ENCODE measurements at regions not wholly inside any gene's neighbourhood (a gene's known extent, or its start where the extent isn't known, plus 50 kb on each side); places are given as distances from the start of the nearest gene placed in this dataset.

DNA sequence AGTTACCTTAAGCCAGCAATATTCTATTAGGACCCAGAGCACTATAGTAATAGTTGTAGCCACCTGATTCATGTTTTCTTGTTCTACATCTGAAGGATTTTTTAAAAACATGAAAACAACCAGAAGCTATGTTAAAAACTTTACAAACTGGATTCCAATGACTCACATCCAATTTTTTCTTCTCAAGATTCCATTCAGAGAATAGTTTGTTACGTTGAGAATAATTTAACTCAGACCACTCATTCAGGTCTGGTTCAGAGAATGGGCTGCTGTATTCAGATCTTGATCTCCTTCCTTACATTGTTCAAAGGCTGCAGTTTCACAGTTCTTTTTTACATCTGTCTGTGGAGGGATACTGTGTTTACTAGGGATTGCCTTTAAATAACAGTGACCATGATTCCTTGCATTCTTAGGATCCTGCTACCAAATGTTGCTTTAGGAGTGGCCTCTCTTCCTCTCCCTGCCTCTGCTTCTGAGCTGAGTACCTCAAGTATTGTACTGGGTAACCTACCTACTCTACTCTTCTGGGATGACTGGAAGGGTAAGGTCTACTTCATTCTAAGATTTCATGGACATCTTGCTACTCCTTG lies 448.0 kb upstream of the FBXO33 start:
- H3K27ac ChIP-seq (ENCODE audit: low read depth in 1 of 2, low read length in 2 of 2), result no peak overlapping the region
- TF ChIP-seq, protein P1, sequence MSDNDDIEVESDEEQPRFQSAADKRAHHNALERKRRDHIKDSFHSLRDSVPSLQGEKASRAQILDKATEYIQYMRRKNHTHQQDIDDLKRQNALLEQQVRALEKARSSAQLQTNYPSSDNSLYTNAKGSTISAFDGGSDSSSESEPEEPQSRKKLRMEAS (IDR thresholded peaks at IDR 0.05), result no peak
- TF ChIP-seq NR2F2 (IDR thresholded peaks at IDR 0.05) (no peak), YY1 (IDR thresholded peaks at IDR 0.05) (no peak)
- TF ChIP-seq, protein P2, sequence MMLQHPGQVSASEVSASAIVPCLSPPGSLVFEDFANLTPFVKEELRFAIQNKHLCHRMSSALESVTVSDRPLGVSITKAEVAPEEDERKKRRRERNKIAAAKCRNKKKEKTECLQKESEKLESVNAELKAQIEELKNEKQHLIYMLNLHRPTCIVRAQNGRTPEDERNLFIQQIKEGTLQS (IDR thresholded peaks at IDR 0.05), result no peak
- no peaks in the 10 kb centered on the region for H3K36me3 ChIP-seq (ENCODE audit: control insufficient read depth in 4 of 4, insufficient read depth in 3 of 4, low read depth in 1 of 4, low read length in 3 of 4)
- DNase-seq (ENCODE audit: low spot score), result no peak
- 81% methylated on average over 1 of the region's 1 CpG for WGBS
- H3K9me3 ChIP-seq (ENCODE audit: control insufficient read depth in 4 of 4, low read length in 3 of 4), result no peaks in the 10 kb centered on the region
- no peaks in the 10 kb centered on the region for H3K27me3 ChIP-seq (ENCODE audit: control insufficient read depth in 4 of 4, insufficient read depth in 4 of 4, low read length in 3 of 4)
- H3K4me1 ChIP-seq (ENCODE audit: control insufficient read depth in 4 of 4, insufficient read depth in 4 of 4, low read length in 3 of 4), result no peaks in the 10 kb centered on the region
- no peak overlapping the region for H3K4me3 ChIP-seq (ENCODE audit: low read depth in 1 of 3, low read length in 3 of 3)
- no peak overlapping the region for H3K9ac ChIP-seq (ENCODE audit: low read depth in 1 of 2, low read length in 2 of 2)

DNA sequence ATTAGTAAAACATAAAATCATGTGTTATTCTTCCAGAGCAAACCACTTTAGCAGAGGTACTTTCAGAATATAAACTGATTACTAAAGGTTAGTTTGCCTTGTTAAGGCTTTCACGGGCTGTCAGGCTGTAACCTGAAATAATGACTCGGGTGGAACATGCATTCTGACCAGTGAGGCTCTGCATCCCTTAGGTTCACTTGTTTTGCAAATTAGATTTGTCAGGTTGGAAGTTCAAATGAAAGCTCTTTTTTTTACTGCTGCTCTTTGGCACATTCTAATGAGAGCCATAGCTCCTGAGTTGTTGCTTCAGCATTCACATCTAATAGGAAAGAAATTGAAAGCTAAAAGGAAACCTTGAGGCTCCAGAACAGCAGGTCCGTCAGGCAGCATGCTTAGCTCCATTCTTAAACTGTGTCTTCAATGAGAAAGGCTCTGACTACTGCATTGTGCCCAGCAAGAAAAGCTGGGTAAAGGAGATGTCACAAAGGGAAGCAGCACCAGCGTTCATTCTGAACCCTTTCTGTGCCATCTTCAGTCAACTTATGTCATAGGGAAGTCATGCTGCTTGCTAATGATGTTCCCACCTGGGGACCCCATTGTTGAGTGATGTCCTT lies 445.5 kb upstream of the FBXO33 start:
- H3K9ac ChIP-seq (ENCODE audit: low read depth in 1 of 2, low read length in 2 of 2), result no peak overlapping the region
- no peaks in the 10 kb centered on the region for H3K9me3 ChIP-seq (ENCODE audit: control insufficient read depth in 4 of 4, low read length in 3 of 4)
- H3K4me3 ChIP-seq (ENCODE audit: low read depth in 1 of 3, low read length in 3 of 3), result no peak overlapping the region
- WGBS, result 82% methylated on average over 4 of the region's 4 CpGs
- TF ChIP-seq HNF4G (IDR thresholded peaks at IDR 0.05), result no peak
- TF ChIP-seq, protein P3, sequence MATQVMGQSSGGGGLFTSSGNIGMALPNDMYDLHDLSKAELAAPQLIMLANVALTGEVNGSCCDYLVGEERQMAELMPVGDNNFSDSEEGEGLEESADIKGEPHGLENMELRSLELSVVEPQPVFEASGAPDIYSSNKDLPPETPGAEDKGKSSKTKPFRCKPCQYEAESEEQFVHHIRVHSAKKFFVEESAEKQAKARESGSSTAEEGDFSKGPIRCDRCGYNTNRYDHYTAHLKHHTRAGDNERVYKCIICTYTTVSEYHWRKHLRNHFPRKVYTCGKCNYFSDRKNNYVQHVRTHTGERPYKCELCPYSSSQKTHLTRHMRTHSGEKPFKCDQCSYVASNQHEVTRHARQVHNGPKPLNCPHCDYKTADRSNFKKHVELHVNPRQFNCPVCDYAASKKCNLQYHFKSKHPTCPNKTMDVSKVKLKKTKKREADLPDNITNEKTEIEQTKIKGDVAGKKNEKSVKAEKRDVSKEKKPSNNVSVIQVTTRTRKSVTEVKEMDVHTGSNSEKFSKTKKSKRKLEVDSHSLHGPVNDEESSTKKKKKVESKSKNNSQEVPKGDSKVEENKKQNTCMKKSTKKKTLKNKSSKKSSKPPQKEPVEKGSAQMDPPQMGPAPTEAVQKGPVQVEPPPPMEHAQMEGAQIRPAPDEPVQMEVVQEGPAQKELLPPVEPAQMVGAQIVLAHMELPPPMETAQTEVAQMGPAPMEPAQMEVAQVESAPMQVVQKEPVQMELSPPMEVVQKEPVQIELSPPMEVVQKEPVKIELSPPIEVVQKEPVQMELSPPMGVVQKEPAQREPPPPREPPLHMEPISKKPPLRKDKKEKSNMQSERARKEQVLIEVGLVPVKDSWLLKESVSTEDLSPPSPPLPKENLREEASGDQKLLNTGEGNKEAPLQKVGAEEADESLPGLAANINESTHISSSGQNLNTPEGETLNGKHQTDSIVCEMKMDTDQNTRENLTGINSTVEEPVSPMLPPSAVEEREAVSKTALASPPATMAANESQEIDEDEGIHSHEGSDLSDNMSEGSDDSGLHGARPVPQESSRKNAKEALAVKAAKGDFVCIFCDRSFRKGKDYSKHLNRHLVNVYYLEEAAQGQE (IDR thresholded peaks at IDR 0.05), result no peak
- H3K4me1 ChIP-seq (ENCODE audit: control insufficient read depth in 4 of 4, insufficient read depth in 4 of 4, low read length in 3 of 4), result no peaks in the 10 kb centered on the region
- H3K27me3 ChIP-seq (ENCODE audit: control insufficient read depth in 4 of 4, insufficient read depth in 4 of 4, low read length in 3 of 4), result no peaks in the 10 kb centered on the region
- no peaks in the 10 kb centered on the region for H3K36me3 ChIP-seq (ENCODE audit: control insufficient read depth in 4 of 4, insufficient read depth in 3 of 4, low read depth in 1 of 4, low read length in 3 of 4)
- no peak for DNase-seq (ENCODE audit: low spot score)
- no peak overlapping the region for H3K27ac ChIP-seq (ENCODE audit: low read depth in 1 of 2, low read length in 2 of 2)

DNA sequence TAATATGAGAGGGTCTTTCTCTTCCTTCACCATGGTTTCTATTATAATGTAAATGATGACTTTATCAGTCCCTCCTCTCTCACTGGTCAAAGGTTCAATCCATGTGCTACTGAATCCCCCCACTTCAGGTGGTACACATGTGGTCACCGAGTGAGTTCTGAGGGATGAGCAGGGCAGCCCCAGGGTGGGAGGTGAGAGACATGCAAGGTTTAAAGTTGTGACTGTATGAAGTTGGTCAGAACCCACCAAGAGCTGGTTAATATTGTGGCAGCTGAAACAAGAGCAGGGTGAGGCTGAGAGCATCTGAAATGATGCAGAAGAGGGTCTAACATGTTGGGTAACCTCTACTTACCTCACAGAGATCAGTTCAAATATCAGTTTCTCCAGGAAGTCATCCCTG lies 444.7 kb upstream of the FBXO33 start:
- Histone ChIP-seq H3K36me3 (ENCODE audit: control insufficient read depth in 4 of 4, insufficient read depth in 3 of 4, low read depth in 1 of 4, low read length in 3 of 4) (no peaks in the 10 kb centered on the region), H3K9ac (ENCODE audit: low read depth in 1 of 2, low read length in 2 of 2) (no peak overlapping the region), H3K4me1 (ENCODE audit: control insufficient read depth in 4 of 4, insufficient read depth in 4 of 4, low read length in 3 of 4) (no peaks in the 10 kb centered on the region), H3K27me3 (ENCODE audit: control insufficient read depth in 4 of 4, insufficient read depth in 4 of 4, low read length in 3 of 4) (no peaks in the 10 kb centered on the region), H3K4me3 (ENCODE audit: low read depth in 1 of 3, low read length in 3 of 3) (no peak overlapping the region), H3K9me3 (ENCODE audit: control insufficient read depth in 4 of 4, low read length in 3 of 4) (no peaks in the 10 kb centered on the region), H3K27ac (ENCODE audit: low read depth in 1 of 2, low read length in 2 of 2) (no peak overlapping the region)
- 82% methylated on average over 1 of the region's 1 CpG for whole genome bisulfite sequencing
- DNase-seq (ENCODE audit: low spot score), result no peak
- TF ChIP-seq, protein P4, sequence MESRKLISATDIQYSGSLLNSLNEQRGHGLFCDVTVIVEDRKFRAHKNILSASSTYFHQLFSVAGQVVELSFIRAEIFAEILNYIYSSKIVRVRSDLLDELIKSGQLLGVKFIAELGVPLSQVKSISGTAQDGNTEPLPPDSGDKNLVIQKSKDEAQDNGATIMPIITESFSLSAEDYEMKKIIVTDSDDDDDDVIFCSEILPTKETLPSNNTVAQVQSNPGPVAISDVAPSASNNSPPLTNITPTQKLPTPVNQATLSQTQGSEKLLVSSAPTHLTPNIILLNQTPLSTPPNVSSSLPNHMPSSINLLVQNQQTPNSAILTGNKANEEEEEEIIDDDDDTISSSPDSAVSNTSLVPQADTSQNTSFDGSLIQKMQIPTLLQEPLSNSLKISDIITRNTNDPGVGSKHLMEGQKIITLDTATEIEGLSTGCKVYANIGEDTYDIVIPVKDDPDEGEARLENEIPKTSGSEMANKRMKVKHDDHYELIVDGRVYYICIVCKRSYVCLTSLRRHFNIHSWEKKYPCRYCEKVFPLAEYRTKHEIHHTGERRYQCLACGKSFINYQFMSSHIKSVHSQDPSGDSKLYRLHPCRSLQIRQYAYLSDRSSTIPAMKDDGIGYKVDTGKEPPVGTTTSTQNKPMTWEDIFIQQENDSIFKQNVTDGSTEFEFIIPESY (IDR thresholded peaks at IDR 0.05), result no peak
- no peak for TF ChIP-seq JUND (IDR thresholded peaks at IDR 0.05)
- TF ChIP-seq, protein P5, sequence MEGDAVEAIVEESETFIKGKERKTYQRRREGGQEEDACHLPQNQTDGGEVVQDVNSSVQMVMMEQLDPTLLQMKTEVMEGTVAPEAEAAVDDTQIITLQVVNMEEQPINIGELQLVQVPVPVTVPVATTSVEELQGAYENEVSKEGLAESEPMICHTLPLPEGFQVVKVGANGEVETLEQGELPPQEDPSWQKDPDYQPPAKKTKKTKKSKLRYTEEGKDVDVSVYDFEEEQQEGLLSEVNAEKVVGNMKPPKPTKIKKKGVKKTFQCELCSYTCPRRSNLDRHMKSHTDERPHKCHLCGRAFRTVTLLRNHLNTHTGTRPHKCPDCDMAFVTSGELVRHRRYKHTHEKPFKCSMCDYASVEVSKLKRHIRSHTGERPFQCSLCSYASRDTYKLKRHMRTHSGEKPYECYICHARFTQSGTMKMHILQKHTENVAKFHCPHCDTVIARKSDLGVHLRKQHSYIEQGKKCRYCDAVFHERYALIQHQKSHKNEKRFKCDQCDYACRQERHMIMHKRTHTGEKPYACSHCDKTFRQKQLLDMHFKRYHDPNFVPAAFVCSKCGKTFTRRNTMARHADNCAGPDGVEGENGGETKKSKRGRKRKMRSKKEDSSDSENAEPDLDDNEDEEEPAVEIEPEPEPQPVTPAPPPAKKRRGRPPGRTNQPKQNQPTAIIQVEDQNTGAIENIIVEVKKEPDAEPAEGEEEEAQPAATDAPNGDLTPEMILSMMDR (IDR thresholded peaks at IDR 0.05; ENCODE audit: low read depth, low read length, missing input control), result no peak
